Liver (tissue), 3 donors: ENCODE measurements at regions not wholly inside any gene's neighbourhood (a gene's known extent, or its start where the extent isn't known, plus 50 kb on each side); places are given as distances from the start of the nearest gene placed in this dataset.

Experiments
- RAD21 ChIP-seq, 2 donors: IDR thresholded peaks; 2 replicates each; pipeline ENCODE4 v1.6.1; 2016; ENCODE audit warnings: antibody characterized with exemption in 2 of 2, mild to moderate bottlenecking in 2 of 2
- TF ChIP-seq, protein P1 (sequence below): fragments of 150-350 bp; IDR thresholded peaks from 2 replicates; pipeline ENCODE4 v1.5.1; 2017; ENCODE audit warnings: improper control_type of control experiment, low read depth, low read length; ENCODE audit not compliant: missing input control
- TF ChIP-seq, protein P2 (sequence below): IDR thresholded peaks from 2 replicates; pipeline ENCODE4 v1.6.1; 2016; ENCODE audit warnings: antibody characterized with exemption
- TF ChIP-seq, protein P3 (sequence below): IDR thresholded peaks from 2 replicates; pipeline ENCODE4 v1.6.1; 2016; ENCODE audit warnings: antibody characterized with exemption
- donor health status: healthy.
- donor health status: healthy.

DNA sequence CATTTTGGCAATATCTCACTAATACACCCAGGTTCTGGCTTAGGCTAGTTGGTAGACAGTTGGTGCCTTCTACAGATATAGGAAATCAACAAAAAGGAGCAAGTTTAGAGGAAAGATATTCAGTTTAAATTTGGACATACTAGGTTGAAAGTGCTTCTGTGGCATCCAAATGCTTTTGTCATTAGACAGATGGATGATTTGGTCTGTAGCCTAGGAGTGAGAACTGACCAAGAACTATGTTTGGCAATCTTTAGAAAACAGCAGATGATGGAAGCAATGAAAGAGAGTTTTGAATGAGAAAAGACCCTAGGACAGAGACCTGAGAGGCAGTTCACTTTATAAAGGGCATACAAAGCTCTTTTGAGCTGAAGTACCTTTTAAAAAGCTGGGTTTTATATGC is 201.3 kb upstream of the FSHR start:
- TF ChIP-seq, protein P1, sequence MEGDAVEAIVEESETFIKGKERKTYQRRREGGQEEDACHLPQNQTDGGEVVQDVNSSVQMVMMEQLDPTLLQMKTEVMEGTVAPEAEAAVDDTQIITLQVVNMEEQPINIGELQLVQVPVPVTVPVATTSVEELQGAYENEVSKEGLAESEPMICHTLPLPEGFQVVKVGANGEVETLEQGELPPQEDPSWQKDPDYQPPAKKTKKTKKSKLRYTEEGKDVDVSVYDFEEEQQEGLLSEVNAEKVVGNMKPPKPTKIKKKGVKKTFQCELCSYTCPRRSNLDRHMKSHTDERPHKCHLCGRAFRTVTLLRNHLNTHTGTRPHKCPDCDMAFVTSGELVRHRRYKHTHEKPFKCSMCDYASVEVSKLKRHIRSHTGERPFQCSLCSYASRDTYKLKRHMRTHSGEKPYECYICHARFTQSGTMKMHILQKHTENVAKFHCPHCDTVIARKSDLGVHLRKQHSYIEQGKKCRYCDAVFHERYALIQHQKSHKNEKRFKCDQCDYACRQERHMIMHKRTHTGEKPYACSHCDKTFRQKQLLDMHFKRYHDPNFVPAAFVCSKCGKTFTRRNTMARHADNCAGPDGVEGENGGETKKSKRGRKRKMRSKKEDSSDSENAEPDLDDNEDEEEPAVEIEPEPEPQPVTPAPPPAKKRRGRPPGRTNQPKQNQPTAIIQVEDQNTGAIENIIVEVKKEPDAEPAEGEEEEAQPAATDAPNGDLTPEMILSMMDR, result no peak
- TF ChIP-seq RAD21 (IDR thresholded peaks at IDR 0.05), result no peak
- TF ChIP-seq, protein P2, sequence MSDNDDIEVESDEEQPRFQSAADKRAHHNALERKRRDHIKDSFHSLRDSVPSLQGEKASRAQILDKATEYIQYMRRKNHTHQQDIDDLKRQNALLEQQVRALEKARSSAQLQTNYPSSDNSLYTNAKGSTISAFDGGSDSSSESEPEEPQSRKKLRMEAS, result no peak
- TF ChIP-seq, protein P3, sequence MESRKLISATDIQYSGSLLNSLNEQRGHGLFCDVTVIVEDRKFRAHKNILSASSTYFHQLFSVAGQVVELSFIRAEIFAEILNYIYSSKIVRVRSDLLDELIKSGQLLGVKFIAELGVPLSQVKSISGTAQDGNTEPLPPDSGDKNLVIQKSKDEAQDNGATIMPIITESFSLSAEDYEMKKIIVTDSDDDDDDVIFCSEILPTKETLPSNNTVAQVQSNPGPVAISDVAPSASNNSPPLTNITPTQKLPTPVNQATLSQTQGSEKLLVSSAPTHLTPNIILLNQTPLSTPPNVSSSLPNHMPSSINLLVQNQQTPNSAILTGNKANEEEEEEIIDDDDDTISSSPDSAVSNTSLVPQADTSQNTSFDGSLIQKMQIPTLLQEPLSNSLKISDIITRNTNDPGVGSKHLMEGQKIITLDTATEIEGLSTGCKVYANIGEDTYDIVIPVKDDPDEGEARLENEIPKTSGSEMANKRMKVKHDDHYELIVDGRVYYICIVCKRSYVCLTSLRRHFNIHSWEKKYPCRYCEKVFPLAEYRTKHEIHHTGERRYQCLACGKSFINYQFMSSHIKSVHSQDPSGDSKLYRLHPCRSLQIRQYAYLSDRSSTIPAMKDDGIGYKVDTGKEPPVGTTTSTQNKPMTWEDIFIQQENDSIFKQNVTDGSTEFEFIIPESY, result no peak
